H1 (cell line): ENCODE measurements at regions not wholly inside any gene's neighbourhood (a gene's known extent, or its start where the extent isn't known, plus 50 kb on each side); places are given as distances from the start of the nearest gene placed in this dataset.

Experiments used
- CTCF ChIA-PET: fragments of 300-600 bp; sonication (Branson Sonifier 250); formaldehyde crosslinking; loops from one replicate; lab custom pipeline; 2021; ENCODE audit not compliant: partially characterized antibody; lab: Charles Lee
- POLR2A ChIA-PET: fragments of 300-600 bp; sonication (Branson Sonifier 250); formaldehyde crosslinking; loops from one replicate; lab custom pipeline; 2021; ENCODE audit warnings: inconsistent platforms; ENCODE audit not compliant: partially characterized antibody; lab: Charles Lee
- DNase-seq, 2 experiments: peaks; one replicate each; pipeline versions ENCODE4 v3.0.0 to v3.0.0-alpha.2; 2010 to 2022; ENCODE audit warnings: low spot score in 2 of 2, low read depth in 1 of 2, mixed read lengths in 1 of 2
- FAIRE-seq: peaks from 2 replicates; lab custom pipeline; 2011; peaks lifted over from hg19 to GRCh38; lab: Jason Lieb, UNC
- H2AFZ ChIP-seq: 2 replicates; pipeline ENCODE4 v1.8.1; 2012; ENCODE audit warnings: low read length, inconsistent platforms
- H2AK5ac ChIP-seq: 2 replicates; pipeline ENCODE4 v1.6.1; 2013; ENCODE audit warnings: low read depth, low read length
- H2BK120ac ChIP-seq: replicated peaks from 2 replicates; pipeline ENCODE3; 2013; ENCODE audit warnings: low read depth, low read length, inconsistent platforms
- H2BK12ac ChIP-seq: 2 replicates; pipeline ENCODE4 v1.6.1; 2013; ENCODE audit warnings: low read depth, low read length
- H2BK15ac ChIP-seq: 2 replicates; pipeline ENCODE4 v1.6.1; 2013; ENCODE audit warnings: low read length
- H2BK20ac ChIP-seq: 2 replicates; pipeline ENCODE4 v1.6.1; 2013; ENCODE audit warnings: low read length
- H2BK5ac ChIP-seq: 2 replicates; pipeline ENCODE4 v1.6.1; 2013; ENCODE audit warnings: low read depth, low read length
- H3K14ac ChIP-seq: 2 replicates; pipeline ENCODE4 v1.6.1; 2013; ENCODE audit warnings: inconsistent platforms; ENCODE audit not compliant: insufficient read length
- H3K18ac ChIP-seq: 2 replicates; pipeline ENCODE4 v1.6.1; 2013; ENCODE audit warnings: low read length; ENCODE audit errors: extremely low read depth
- H3K23ac ChIP-seq: 2 replicates; pipeline ENCODE4 v1.6.1; 2013; ENCODE audit warnings: inconsistent platforms; ENCODE audit not compliant: insufficient read length
- H3K23me2 ChIP-seq: 2 replicates; pipeline ENCODE4 v1.6.1; 2013; ENCODE audit warnings: low read depth, low read length
- H3K27ac ChIP-seq: 2 replicates; pipeline ENCODE4 v1.6.1; 2011; ENCODE audit warnings: low read depth, low read length, inconsistent platforms
- H3K27me3 ChIP-seq, 4 experiments: replicated peaks in 1 of 4; 1 replicate in 1 of 4; 2 replicates in 3 of 4; pipeline versions ENCODE4 v1.6.1 to v1.8.1; 2011 to 2013; ENCODE audit warnings: low read length in 3 of 4, mild to moderate bottlenecking in 3 of 4, inconsistent platforms in 2 of 4, mixed read lengths in 2 of 4, moderate library complexity in 1 of 4; ENCODE audit not compliant: control insufficient read depth in 3 of 4, insufficient read depth in 3 of 4; ENCODE audit errors: extremely low read depth in 1 of 4
- H3K36me3 ChIP-seq, 4 experiments: 2 replicates each; pipeline versions ENCODE4 v1.6.1 to v1.8.1; 2011 to 2013; ENCODE audit warnings: mild to moderate bottlenecking in 4 of 4, low read length in 3 of 4, moderate library complexity in 2 of 4, control low read depth in 1 of 4, inconsistent platforms in 1 of 4; ENCODE audit not compliant: insufficient read depth in 4 of 4, control insufficient read depth in 2 of 4
- H3K4ac ChIP-seq: replicated peaks from 2 replicates; pipeline ENCODE3; 2013; ENCODE audit warnings: low read length, low read depth, mixed read lengths, inconsistent platforms; ENCODE audit not compliant: insufficient read length
- H3K4me1 ChIP-seq, 4 experiments: replicated peaks in 1 of 4; 1 replicate in 1 of 4; 2 replicates in 3 of 4; pipeline versions ENCODE4 v1.6.1 to v1.8.1; 2011 to 2013; ENCODE audit warnings: low read length in 3 of 4, inconsistent platforms in 2 of 4, mixed read lengths in 1 of 4; ENCODE audit not compliant: insufficient read depth in 4 of 4, control insufficient read depth in 3 of 4
- H3K4me2 ChIP-seq, 2 experiments: 2 replicates each; pipeline versions ENCODE4 v1.6.1 to v1.8.1; 2011 to 2013; ENCODE audit warnings: low read depth in 2 of 2, low read length in 2 of 2, control low read depth in 1 of 2, inconsistent platforms in 1 of 2, mild to moderate bottlenecking in 1 of 2; ENCODE audit not compliant: insufficient read depth in 1 of 2
- H3K4me3 ChIP-seq, 4 experiments: fragments of 200-600, 300-600 bp in 1 of 4; sonication (generic), shearing (Covaris generic), sonication (Bioruptor Twin) in 1 of 4; 2 replicates each; pipeline versions ENCODE4 v1.5.1 to v1.8.1; 2011 to 2016; ENCODE audit warnings: low read length in 4 of 4, low read depth in 3 of 4, control low read depth in 2 of 4, inconsistent platforms in 2 of 4, mild to moderate bottlenecking in 2 of 4, mixed read lengths in 1 of 4, moderate library complexity in 1 of 4; ENCODE audit not compliant: insufficient read depth in 2 of 4; ENCODE audit errors: extremely low read depth in 1 of 4
- H3K56ac ChIP-seq: replicated peaks from 2 replicates; pipeline ENCODE3; 2013; ENCODE audit warnings: low read depth, mild to moderate bottlenecking, mixed read lengths, low read length, inconsistent platforms; ENCODE audit not compliant: insufficient read length
- H3K79me1 ChIP-seq: 2 replicates; pipeline ENCODE4 v1.6.1; 2013; ENCODE audit warnings: low read depth, low read length, control low read depth
- H3K79me2 ChIP-seq, 2 experiments: 2 replicates each; pipeline versions ENCODE4 v1.6.1 to v1.8.1; 2012 to 2013; ENCODE audit warnings: low read length in 2 of 2, mild to moderate bottlenecking in 2 of 2, inconsistent platforms in 1 of 2; ENCODE audit not compliant: insufficient read depth in 2 of 2, control insufficient read depth in 1 of 2
- H3K9ac ChIP-seq, 4 experiments: replicated peaks in 1 of 4; 1 replicate in 1 of 4; 2 replicates in 3 of 4; pipeline versions ENCODE4 v1.6.1 to v1.8.1; 2011 to 2013; ENCODE audit warnings: low read depth in 3 of 4, low read length in 3 of 4, control low read depth in 2 of 4, mild to moderate bottlenecking in 2 of 4, moderate library complexity in 2 of 4, inconsistent platforms in 1 of 4; ENCODE audit errors: extremely low read depth in 1 of 4
- H3K9me3 ChIP-seq, 2 experiments: 2 replicates each; pipeline versions ENCODE4 v1.6.1 to v1.8.1; 2012 to 2013; ENCODE audit warnings: mild to moderate bottlenecking in 2 of 2, moderate library complexity in 2 of 2, control low read depth in 1 of 2, inconsistent platforms in 1 of 2, low read depth in 1 of 2, low read length in 1 of 2, mixed read lengths in 1 of 2; ENCODE audit not compliant: insufficient read depth in 2 of 2
- H4K20me1 ChIP-seq, 2 experiments: replicated peaks in 1 of 2; 2 replicates each; pipeline versions ENCODE3 to v1.8.1; 2011 to 2013; ENCODE audit warnings: inconsistent platforms in 2 of 2, low read length in 2 of 2, mild to moderate bottlenecking in 1 of 2; ENCODE audit not compliant: insufficient read depth in 2 of 2, control insufficient read depth in 1 of 2
- H4K5ac ChIP-seq: 2 replicates; pipeline ENCODE4 v1.6.1; 2013; ENCODE audit warnings: low read length, low read depth, mixed read lengths, inconsistent platforms; ENCODE audit not compliant: insufficient read length
- H4K8ac ChIP-seq: 2 replicates; pipeline ENCODE4 v1.8.0; 2013; ENCODE audit warnings: mild to moderate bottlenecking, moderate library complexity, low read length, inconsistent platforms; ENCODE audit not compliant: insufficient read depth; ENCODE audit errors: extremely low read depth
- H4K91ac ChIP-seq: replicated peaks from 2 replicates; pipeline ENCODE3; 2013; ENCODE audit warnings: low read length, mixed read lengths, inconsistent platforms; ENCODE audit not compliant: insufficient read length
- BRCA1 ChIP-seq: IDR thresholded peaks from 2 replicates; pipeline ENCODE4 v1.6.1; 2012; ENCODE audit warnings: low read depth, low read length, improper control_type of control experiment
- GTF2F1 ChIP-seq: IDR thresholded peaks from 2 replicates; pipeline ENCODE4 v1.6.1; 2012; ENCODE audit warnings: low read depth, low read length, improper control_type of control experiment, borderline replicate concordance
- HDAC2 ChIP-seq, 2 experiments: fragments of 300-600 bp in 1 of 2; sonication (generic) in 1 of 2; IDR thresholded peaks; 2 replicates each; pipeline ENCODE4 v1.6.1; 2011 to 2012; ENCODE audit warnings: low read depth in 2 of 2, low read length in 2 of 2, mild to moderate bottlenecking in 2 of 2, moderate library complexity in 2 of 2, borderline replicate concordance in 1 of 2, inconsistent platforms in 1 of 2
- JUN ChIP-seq: IDR thresholded peaks from 2 replicates; pipeline ENCODE4 v1.6.1; 2011; ENCODE audit warnings: low read depth, mild to moderate bottlenecking, improper control_type of control experiment, low read length
- JUND ChIP-seq: IDR thresholded peaks from 2 replicates; pipeline ENCODE4 v1.6.1; 2011; ENCODE audit warnings: mild to moderate bottlenecking, improper control_type of control experiment, low read length
- SIX5 ChIP-seq: IDR thresholded peaks from 2 replicates; pipeline ENCODE4 v1.6.1; 2011; ENCODE audit warnings: mild to moderate bottlenecking, low read depth, low read length
- SP2 ChIP-seq: IDR thresholded peaks from 2 replicates; pipeline ENCODE4 v1.6.1; 2012; ENCODE audit warnings: mild to moderate bottlenecking, low read length, inconsistent platforms
- SRF ChIP-seq: IDR thresholded peaks from 2 replicates; pipeline ENCODE4 v1.6.1; 2011; ENCODE audit warnings: mild to moderate bottlenecking, low read depth, low read length, moderate library complexity
- TAF7 ChIP-seq: optimal IDR thresholded peaks from 2 replicates; pipeline ENCODE3; 2011; ENCODE audit warnings: low read depth, mild to moderate bottlenecking, inconsistent platforms, low read length, moderate library complexity, borderline replicate concordance
- WGBS, 2 experiments: shearing (Covaris generic) in 1 of 2; methylation state at CpG; one replicate each; pipeline versions ENCODE4 v1.1.6 to v1.1.7; 2013 to 2015; ENCODE audit warnings: low lambda C conversion rate in 2 of 2, mixed read lengths in 2 of 2, inconsistent platforms in 1 of 2, low coverage in 1 of 2, missing lambda C conversion rate in 1 of 2; ENCODE audit not compliant: insufficient replicate concordance in 2 of 2, insufficient coverage in 1 of 2, insufficient read length in 1 of 2; ENCODE audit errors: extremely low coverage in 1 of 2, missing lambda C conversion rate in 1 of 2; 5-methylcytosine and 5-hydroxymethylcytosine counted together
- TF ChIP-seq, protein P1 (sequence below): IDR thresholded peaks from 2 replicates; pipeline ENCODE4 v1.6.1; 2011; ENCODE audit warnings: low read length, improper control_type of control experiment
- TF ChIP-seq, protein P2 (sequence below): IDR thresholded peaks from 2 replicates; pipeline ENCODE4 v1.6.1; 2012; ENCODE audit warnings: inconsistent platforms

GRCh38 chr7:21330462-21331178 is 97.3 kb upstream of the SP4 start:
- Histone ChIP-seq H3K79me2 (no peaks in the 10 kb centered on the region), H3K18ac (no peak overlapping the region), H2BK5ac (no peak overlapping the region), H2BK12ac (no peak overlapping the region), H2AFZ (peak overlapping the region; percentile 60; the same call in 1 of the 2 replicates), H4K5ac (no peak overlapping the region), H3K4ac (no peak overlapping the region), H2BK20ac (no peak overlapping the region), H4K8ac (peak overlapping the region; percentile 92; the same call in 1 of the 2 replicates), H3K23me2 (no peaks in the 10 kb centered on the region), H2AK5ac (no peak overlapping the region), H3K4me3 (no peak overlapping the region), H3K27me3 (no peaks in the 10 kb centered on the region), H3K4me1 (no peaks in the 10 kb centered on the region), H3K23ac (no peak overlapping the region), H3K36me3 (no peaks in the 10 kb centered on the region), H2BK120ac (no peak overlapping the region), H3K9me3 (no peaks in the 10 kb centered on the region), H3K4me2 (no peak overlapping the region), H2BK15ac (no peak overlapping the region), H3K79me1 (no peaks in the 10 kb centered on the region), H3K27ac (no peak overlapping the region), H4K91ac (no peak overlapping the region), H3K9ac (no peak overlapping the region), H3K14ac (no peak overlapping the region), H3K56ac (no peak overlapping the region), H4K20me1 (no peaks in the 10 kb centered on the region)
- DNase-seq (peak in 1 of 2 experiments; percentile 49), FAIRE-seq (no peak)
- CTCF ChIA-PET, result interaction anchor here (1.3 to 1.4 kb wide), 2 partner anchors 12 to 15 kb away, joined by 3 read pairs; no protein-coding TSS in a partner anchor
- WGBS, 2 experiments, result 89% methylated on average over 28 of the region's 31 CpGs; no CpG with 5 or more reads in 1 of the 2 experiments
- POLR2A ChIA-PET, result interaction anchor here (1.2 kb wide), 1 partner anchor 15 kb away, joined by 4 read pairs; no protein-coding TSS in a partner anchor
- TF ChIP-seq JUN (no peak), JUND (no peak), BRCA1 (no peak), SIX5 (no peak), HDAC2 (IDR thresholded peaks at IDR 0.05; ENCODE audit: borderline replicate concordance in 1 of 2, low read depth in 2 of 2, low read length in 2 of 2) (no peak), GTF2F1 (no peak), SRF (no peak), TAF7 (no peak), SP2 (no peak)
- TF ChIP-seq, protein P1, sequence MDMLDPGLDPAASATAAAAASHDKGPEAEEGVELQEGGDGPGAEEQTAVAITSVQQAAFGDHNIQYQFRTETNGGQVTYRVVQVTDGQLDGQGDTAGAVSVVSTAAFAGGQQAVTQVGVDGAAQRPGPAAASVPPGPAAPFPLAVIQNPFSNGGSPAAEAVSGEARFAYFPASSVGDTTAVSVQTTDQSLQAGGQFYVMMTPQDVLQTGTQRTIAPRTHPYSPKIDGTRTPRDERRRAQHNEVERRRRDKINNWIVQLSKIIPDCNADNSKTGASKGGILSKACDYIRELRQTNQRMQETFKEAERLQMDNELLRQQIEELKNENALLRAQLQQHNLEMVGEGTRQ, result no peak
- TF ChIP-seq, protein P2, sequence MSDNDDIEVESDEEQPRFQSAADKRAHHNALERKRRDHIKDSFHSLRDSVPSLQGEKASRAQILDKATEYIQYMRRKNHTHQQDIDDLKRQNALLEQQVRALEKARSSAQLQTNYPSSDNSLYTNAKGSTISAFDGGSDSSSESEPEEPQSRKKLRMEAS, result no peak
